HG03135 (cell line): ENCODE measurements at regions not wholly inside any gene's neighbourhood (a gene's known extent, or its start where the extent isn't known, plus 50 kb on each side); places are given as distances from the start of the nearest gene placed in this dataset.
A peak's percentile ranks its signal among the peaks of the same experiment; 100 is the strongest.

ENCODE experiments used
- ATAC-seq: cut with Tn5 transposase; IDR thresholded peaks from one replicate; pipeline ENCODE4 v1.9.1; 2021; ENCODE audit warnings: mild to moderate bottlenecking, moderate library complexity; ENCODE audit not compliant: unreplicated experiment

DNA sequence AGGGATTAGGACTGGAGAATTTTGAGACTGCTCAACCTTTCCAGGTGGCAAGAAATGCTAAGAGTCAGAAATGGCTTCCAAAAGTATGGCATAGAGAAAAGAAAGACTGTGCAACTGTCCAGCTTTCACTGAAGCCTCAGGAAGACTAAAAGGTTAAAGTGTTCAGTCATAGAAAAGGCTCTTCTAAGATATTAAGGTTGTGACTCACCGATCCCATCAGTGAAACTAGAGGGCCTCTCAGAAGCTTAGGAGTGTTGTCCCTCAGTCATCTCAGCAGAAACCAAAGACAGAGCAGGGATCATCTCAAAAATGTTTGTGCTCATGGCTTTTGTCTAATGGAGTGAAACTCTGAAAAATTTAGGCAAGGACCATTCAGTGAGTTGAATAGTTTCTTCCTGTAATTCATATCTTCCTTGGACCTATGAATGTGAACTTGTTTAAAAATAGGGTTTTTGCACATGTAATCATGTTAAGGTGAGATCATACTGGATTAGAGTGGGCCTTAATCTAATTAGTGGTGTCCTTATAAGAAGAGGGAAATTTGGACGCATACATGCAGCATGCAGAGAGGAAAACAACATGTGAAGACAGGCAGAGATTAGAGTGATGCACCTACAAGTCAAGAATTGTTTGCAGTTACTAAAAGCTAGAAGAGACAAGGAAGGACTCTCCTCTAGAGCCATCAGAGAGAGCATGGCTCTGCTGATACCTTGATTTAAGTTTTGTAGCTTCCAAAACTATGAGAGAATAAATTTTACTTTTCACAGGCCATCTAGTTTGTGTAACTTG is 71.3 kb downstream of the RPE65 start:
- no peak for ATAC-seq

DNA sequence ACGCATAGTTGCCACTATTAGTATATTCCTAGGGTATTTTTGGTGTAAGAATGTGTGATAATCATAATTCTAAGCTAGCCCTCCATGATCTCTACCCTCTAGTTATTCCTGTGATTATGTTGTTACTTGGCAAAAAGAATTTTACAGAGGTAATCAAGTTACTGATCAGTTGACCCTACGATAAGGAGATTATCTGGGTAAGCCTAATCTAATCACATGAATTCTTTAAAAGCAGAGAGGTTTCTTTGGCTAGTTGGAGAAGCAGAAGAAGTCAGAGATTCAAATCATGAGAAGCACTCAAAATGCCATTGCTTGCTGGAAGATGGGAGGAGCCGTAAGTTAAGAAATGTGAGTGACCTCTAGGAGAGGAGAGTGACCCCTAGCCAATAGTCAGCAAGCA is 72.7 kb downstream of the RPE65 start:
- no peak for ATAC-seq

DNA sequence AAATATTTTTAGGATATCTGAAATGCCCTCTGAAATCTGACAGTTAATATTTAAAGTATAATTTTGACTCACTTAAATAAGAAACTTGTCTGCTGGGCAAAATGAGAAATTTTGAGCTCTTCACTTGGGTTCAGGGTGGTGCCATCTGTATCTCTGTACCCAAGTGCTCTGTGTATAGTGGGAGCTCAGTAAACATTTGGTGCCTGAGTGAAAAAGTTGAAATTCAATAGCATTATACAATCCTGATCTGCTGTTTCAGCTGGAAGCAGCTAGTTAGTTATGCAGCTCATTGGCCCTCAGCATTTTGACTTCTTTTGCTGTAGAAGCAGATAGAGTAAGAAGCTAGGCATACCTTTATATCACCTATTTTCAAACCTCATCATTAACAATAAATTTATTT is 73.3 kb downstream of the RPE65 start:
- no peak for ATAC-seq

DNA sequence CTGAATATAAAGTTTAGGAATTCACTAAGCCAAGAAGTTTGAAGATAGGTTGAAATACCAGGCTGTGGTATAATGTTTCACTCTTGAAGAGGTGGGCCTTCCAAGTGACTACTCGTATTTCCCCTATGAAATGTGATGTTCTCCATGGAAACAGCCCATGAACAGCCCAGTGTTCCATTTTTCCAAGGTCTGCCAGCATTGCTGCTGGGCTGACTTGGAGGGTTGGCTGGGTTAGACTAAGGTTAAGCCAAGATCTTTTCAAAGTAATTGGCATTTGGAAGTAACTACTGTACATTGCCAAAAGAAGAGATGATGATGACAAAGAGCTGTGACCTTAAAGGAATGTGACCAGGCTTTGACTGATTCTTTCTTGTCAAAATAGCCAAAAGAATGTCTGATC is 73.8 kb downstream of the RPE65 start:
- ATAC-seq = no peak

DNA sequence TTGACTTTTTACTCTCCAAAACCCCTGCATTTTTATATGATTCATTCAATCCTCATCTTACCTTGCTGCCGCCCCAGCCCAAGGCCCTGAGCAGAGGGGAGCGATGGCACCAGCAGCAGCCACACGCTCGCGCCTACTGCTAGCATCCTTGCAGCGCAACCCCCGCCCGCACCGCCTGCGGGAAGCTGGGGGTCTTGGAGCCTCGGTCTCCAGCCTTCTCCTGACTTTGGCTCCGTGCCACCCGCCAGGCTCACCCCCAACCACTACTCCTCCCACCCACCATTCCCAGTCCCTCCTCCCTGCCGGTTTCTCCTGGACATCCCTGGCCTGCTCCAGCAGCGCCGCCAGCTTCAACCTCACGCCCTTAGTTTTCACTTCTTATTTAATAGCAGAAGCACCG is 76.6 kb downstream of the RPE65 start:
- ATAC-seq = no peak

DNA sequence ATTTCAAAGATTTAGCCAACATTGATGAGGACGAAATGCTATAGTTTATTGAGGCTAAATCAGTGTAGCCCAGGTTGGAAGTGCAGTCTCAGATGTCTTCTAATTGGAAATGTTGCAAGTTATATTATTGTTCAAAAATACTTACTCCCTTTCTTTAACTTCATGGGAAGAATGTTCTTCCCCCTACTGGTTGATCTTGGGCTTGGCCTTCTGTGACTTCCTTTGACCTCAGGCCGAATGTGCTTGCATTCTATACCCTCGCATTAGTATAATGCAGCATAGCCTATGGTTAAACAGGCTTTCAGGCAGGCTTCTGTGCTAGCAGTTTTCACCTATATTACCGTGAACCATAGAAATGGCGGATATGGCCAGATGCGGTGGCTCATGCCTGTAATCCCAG is 77.3 kb downstream of the RPE65 start:
- no peak for ATAC-seq

DNA sequence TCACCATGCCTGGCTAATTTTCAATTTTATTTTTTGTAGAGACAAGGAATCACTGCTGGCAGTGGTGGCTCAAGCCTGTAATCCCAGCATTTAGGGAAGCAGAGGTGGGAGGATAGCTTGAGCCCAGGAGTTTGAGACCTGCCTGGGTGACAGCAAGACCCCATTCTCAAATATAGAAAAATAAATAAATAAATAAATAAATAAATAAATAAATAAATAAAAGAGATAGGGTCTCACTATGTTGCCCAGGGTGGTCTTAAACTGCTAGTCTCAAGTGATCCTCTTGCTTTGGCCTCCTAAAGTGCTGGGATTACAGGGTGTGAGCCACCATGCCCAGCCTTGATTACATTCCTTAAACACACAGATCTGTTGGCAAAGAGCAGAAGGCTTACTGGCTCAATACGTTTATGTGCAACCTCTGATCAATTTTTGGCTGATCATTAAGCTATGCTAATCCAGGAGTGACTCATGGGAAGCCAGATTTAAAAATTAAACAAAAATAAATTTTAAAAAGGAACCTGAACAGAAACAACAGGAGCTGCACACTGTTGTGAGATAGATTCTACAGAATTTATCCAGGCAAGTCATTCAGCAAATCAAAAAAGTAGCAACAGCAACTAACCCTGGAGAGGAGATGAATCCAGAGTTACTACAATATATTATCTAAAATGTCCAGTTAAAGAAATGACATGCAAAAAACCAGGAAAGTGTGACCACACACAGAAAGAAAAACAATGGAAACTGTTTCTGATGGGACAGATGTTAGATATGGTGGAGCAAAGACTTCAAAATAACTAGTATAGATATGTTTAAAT is 79.4 kb downstream of the RPE65 start:
- no peak for ATAC-seq

DNA sequence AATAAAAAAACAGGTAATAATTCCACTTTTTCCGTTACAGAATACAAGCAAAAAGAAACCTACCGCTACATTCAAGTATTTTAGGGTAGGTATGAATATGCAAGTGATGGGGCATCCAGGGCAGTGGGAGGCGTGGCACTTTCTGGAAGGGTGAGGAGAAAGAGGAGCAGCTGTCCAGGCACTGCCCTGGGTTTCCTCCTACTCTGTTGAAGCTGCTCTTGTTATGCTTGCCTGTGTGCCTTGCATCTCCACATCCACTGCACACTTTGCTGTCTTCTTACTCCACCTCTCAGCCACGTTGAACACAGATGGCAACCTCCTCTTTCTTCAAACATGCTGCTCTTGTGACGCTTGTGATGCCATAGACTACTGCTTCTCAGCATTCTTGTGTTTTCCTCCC is 83.2 kb downstream of the RPE65 start:
- ATAC-seq = no peak

DNA sequence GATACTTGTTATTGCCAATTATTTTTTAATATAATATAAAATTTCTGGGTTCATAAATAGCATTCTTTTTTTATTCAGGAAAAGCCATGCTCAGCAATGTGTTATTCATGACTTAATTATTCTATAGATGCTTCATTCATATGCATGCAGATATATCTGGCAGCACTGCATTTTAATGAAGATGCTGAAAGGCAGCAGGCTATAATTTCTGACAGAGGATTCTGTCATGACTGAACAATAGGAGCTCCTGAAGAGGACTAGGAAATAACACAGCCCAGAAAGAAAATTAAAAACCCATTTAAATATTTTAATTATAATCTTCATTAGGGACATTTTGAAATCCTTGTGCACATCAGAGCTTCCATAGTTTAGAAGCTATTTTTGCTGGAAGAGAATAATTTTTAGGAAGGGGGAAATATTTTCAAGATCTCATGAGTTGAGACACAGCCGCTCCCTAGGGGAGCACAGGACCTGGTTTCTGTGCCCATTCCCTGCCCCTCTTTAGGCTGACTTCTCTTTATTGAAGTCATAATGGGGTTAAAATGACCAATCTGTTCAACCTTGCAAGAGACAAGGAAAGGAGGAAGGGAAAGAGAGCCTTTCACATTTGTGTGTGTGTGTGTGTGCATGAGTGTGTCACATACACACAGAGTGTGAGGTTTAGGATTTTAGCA is 83.9 kb downstream of the RPE65 start:
- ATAC-seq = no peak

DNA sequence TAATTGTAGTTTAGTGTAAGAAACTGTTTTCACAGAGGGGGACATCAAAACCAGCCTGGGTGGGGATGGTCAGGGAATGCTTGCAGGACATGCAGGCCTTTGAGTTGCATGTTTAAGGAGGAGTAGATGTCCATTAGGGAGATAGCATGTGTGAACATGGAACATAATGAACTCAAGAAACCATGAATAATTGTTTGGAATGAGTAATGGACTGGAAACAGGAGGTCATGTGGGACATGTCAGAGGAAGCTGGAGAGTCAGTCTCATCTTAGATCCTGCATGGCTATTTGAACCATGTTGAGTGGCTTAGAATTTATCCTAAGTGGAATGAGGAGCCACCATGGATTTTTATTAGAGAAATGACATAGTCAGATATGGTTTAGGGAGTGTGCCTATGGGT is 86.4 kb downstream of the RPE65 start:
- no peak for ATAC-seq

DNA sequence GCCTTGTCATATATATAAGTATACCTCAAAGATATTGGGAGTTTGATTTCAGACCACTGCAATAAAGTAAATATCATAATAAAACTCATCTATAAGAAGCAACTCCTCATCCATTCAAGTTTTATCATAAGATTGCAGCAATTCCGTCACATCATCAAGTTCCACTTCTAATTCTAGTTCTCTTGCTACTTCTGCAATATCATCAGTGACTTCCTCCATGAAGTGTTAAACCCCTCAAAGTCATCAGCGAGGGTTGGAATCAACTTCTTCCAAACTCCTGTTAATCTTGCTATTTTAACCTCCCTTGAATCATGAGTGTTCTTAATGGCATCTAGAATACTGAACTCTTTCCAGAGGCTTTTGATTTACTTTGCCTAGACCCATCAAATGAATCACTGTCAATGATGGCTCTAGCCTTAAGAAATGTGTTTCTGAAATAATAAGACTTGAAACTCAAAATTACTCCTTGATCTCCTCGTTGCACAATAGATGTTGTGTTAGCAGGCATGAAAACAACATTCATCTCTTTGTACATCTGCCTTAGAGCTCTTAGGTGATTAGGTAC is 88.3 kb downstream of the RPE65 start:
- ATAC-seq = no peak

DNA sequence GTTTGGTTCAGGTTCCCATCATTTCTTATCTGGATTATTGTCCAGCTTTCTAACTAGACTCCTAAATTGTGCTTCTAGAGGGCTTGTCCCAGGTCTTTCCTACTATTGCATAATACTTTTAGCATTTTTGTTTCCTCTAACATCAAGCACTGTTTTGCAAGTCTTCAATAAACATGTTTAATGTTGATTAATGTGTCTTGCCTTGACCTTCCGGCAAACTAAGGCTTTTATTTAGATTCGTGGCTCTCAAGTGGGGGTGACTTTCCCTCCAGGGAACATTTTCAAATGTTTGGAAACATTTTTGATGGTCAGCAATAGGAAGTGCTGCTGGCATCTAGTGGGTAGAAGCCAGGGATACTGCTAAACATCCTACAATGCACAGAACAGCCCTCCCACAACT is 90.7 kb downstream of the RPE65 start:
- ATAC-seq = no peak

DNA sequence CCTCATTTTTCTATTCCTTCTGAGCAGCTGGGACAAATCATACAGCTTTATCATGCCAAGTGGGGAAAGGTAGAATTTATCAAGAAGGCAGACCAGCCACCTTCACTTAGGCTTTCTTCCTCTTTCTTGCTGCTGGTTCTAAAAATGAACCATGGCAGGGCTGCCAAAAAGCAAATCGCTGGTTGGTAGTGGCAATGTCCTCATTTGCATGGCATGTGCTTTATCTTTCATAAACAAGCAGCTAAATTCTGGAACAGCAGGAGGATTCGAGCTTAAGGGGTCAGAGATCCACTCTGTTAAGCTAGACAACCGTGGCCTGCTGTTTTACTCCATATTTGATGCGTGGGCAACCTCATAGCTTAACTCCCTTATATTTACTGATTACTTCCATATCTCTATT is 91.3 kb downstream of the RPE65 start:
- no peak for ATAC-seq

DNA sequence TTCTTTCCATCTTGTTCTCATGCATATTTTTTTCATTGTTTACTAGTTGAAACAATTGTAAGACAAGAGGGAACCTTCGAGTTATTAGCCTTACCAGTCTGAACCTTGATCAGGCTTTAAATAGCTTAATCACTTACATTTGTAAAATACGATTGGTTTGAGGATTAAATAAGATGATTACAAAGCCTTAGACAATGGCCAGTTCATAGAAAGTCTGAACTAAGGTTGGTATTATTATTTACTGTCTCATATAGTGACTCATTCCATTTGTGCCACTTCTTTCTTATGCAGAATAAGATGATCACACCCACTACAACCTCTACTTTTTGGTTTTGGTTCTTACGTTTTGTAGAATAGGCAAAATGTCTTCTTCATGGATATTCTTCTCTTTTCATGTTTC is 94.1 kb downstream of the RPE65 start:
- ATAC-seq = no peak

DNA sequence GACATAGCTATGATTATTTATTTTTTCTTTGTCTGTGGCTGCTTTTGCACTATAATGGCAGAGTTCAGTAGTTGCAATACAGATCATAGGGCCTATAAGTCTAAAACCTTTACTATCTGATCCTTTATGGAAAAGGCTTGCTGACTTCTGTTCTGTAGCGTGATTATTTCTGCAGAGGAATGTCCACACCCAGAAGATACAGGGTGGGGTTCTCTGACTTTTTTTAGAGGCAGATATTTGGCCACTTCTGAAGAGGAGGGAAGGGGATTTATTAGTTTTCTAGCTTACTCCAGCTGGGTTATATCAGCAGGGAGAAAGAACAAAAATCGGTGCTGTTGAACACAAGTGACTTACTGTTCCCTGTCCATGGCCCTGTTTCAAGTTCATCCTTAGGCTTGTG is 97.6 kb downstream of the RPE65 start:
- no peak for ATAC-seq

DNA sequence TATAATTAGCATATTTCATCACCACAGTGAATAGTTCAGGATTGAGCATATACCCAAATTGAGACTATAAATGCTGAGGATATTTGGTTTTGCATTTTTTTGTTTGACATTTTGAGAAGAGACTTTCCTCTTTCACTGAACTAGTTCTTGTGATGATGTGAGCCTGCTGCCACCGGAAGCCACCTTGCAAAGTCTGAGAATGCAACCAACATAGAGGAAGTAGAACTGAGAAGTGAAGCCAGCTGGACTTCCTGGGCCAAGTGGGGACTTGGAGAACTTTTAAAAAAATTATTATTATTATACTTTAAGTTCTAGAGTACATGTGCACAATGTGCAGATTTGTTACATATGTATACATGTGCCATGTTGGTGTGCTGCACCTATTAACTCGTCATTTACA is 102.3 kb downstream of the RPE65 start:
- peak; percentile 97 for ATAC-seq

DNA sequence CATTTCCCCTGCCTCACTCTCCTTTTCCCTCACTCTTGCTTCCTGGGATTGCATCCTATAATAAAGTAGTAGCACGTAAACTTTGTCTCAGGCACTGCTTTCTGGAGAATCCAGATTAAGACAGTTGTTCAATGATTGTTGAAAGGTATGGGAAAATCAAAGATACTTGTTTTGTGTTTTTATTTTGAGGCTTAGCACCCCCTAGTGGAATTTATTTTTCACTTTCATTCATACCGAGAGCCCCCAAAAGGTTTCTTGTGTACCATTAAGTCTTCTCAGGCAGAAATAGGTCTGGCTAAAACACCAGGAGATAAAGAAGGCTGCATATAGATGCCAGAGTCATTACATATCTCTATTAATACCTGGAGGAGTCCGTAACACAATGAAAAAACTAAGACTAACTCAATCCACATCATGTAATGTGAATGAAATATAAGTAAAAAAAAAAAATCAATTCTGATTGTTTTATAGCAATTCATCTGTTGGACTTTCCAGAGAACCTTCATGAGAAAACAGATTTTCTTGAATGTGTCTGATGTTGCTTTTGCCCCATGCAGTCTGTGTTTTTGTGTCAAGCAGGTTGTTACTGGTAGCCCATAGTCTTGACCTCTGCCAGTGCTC is 103.5 kb downstream of the RPE65 start:
- no peak for ATAC-seq

DNA sequence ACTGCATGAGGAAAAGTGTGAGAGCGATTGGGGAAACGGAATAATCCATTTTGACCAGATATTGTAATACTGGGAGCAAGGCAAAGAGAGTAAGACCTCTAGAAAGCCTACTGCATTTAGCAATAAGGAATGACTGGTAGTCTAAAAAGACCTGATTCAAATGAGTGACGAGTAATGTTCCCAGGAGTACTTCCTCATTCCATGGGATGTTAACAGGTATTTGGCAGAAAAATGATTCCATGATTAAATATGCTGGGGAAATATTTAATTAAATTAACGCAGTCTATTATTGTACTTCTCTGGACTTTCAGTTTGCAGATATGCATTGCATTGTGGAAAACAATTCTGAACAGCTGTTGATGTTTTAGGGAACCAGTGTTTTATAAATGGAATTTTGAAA is 105.5 kb downstream of the RPE65 start:
- no peak for ATAC-seq

DNA sequence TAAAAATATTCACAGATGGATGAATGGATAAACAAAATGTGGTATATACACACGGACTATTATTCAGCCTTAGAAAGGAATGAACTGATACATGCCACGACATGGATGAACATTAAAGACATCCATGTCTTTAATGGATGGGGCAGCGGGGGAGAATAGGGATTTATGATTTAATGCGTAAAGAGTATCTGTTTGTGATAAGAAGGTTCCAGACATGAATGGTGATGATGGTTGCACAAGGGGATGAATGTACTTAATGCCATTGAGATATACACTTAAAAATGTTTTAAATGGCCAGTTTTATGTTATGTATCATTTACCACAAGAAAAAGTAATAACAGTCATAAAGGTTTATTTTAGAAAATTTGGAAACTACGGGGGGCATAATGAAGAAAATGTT is 108.6 kb upstream of the WLS start:
- no peak for ATAC-seq

DNA sequence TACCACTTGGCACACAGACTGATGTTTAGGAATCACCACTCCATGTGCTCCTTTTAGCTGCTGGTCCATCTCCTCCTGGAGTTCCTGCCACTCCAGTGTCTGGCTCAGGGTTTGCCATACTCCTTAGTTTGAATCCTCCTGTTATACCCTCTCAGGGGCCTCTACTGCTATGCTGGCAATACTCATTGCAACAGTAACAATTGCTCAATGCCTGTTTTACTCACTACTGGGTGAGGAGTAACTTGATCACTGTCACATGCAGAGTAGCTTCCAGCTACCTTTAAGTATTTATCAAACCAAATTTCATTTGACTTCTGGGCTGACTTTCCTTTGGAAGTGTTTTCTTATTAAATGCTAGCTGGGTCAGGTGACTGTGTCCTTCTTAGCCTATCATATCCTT is 107.2 kb upstream of the WLS start:
- no peak for ATAC-seq

DNA sequence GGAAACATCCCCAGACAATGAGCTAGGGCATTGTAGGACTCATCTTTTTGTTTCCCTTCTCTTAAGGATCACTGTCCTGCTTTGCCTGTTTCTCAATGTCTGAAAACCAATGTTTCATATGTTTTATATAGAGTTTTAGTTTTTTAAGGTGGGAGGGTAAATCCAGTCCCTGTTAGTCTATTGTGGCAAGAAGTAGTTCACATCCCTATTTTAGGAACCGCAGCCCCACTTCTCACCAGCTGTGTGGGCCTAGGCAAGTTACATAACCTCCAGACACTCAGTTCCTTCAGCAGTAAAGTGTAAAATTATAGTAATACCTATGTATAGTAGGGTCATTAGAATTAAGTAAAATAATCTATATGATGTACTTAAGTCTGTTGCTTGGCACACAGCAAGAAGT is 105.8 kb upstream of the WLS start:
- ATAC-seq = no peak
